H1 (cell line): ENCODE measurements at regions not wholly inside any gene's neighbourhood (a gene's known extent, or its start where the extent isn't known, plus 50 kb on each side); places are given as distances from the start of the nearest gene placed in this dataset.

Experiments used
- CTCF ChIA-PET: fragments of 300-600 bp; sonication (Branson Sonifier 250); formaldehyde crosslinking; loops from one replicate; lab custom pipeline; 2021; ENCODE audit not compliant: partially characterized antibody; lab: Charles Lee
- POLR2A ChIA-PET: fragments of 300-600 bp; sonication (Branson Sonifier 250); formaldehyde crosslinking; loops from one replicate; lab custom pipeline; 2021; ENCODE audit warnings: inconsistent platforms; ENCODE audit not compliant: partially characterized antibody; lab: Charles Lee
- DNase-seq, 2 experiments: peaks; one replicate each; pipeline versions ENCODE4 v3.0.0 to v3.0.0-alpha.2; 2010 to 2022; ENCODE audit warnings: low spot score in 2 of 2, low read depth in 1 of 2, mixed read lengths in 1 of 2
- FAIRE-seq: peaks from 2 replicates; lab custom pipeline; 2011; peaks lifted over from hg19 to GRCh38; lab: Jason Lieb, UNC
- H2AFZ ChIP-seq: 2 replicates; pipeline ENCODE4 v1.8.1; 2012; ENCODE audit warnings: low read length, inconsistent platforms
- H2AK5ac ChIP-seq: 2 replicates; pipeline ENCODE4 v1.6.1; 2013; ENCODE audit warnings: low read depth, low read length
- H2BK120ac ChIP-seq: replicated peaks from 2 replicates; pipeline ENCODE3; 2013; ENCODE audit warnings: low read depth, low read length, inconsistent platforms
- H2BK12ac ChIP-seq: 2 replicates; pipeline ENCODE4 v1.6.1; 2013; ENCODE audit warnings: low read depth, low read length
- H2BK15ac ChIP-seq: 2 replicates; pipeline ENCODE4 v1.6.1; 2013; ENCODE audit warnings: low read length
- H2BK20ac ChIP-seq: 2 replicates; pipeline ENCODE4 v1.6.1; 2013; ENCODE audit warnings: low read length
- H2BK5ac ChIP-seq: 2 replicates; pipeline ENCODE4 v1.6.1; 2013; ENCODE audit warnings: low read depth, low read length
- H3K14ac ChIP-seq: 2 replicates; pipeline ENCODE4 v1.6.1; 2013; ENCODE audit warnings: inconsistent platforms; ENCODE audit not compliant: insufficient read length
- H3K18ac ChIP-seq: 2 replicates; pipeline ENCODE4 v1.6.1; 2013; ENCODE audit warnings: low read length; ENCODE audit errors: extremely low read depth
- H3K23ac ChIP-seq: 2 replicates; pipeline ENCODE4 v1.6.1; 2013; ENCODE audit warnings: inconsistent platforms; ENCODE audit not compliant: insufficient read length
- H3K23me2 ChIP-seq: 2 replicates; pipeline ENCODE4 v1.6.1; 2013; ENCODE audit warnings: low read depth, low read length
- H3K27ac ChIP-seq: 2 replicates; pipeline ENCODE4 v1.6.1; 2011; ENCODE audit warnings: low read depth, low read length, inconsistent platforms
- H3K27me3 ChIP-seq, 4 experiments: replicated peaks in 1 of 4; 1 replicate in 1 of 4; 2 replicates in 3 of 4; pipeline versions ENCODE4 v1.6.1 to v1.8.1; 2011 to 2013; ENCODE audit warnings: low read length in 3 of 4, mild to moderate bottlenecking in 3 of 4, inconsistent platforms in 2 of 4, mixed read lengths in 2 of 4, moderate library complexity in 1 of 4; ENCODE audit not compliant: control insufficient read depth in 3 of 4, insufficient read depth in 3 of 4; ENCODE audit errors: extremely low read depth in 1 of 4
- H3K36me3 ChIP-seq, 4 experiments: 2 replicates each; pipeline versions ENCODE4 v1.6.1 to v1.8.1; 2011 to 2013; ENCODE audit warnings: mild to moderate bottlenecking in 4 of 4, low read length in 3 of 4, moderate library complexity in 2 of 4, control low read depth in 1 of 4, inconsistent platforms in 1 of 4; ENCODE audit not compliant: insufficient read depth in 4 of 4, control insufficient read depth in 2 of 4
- H3K4ac ChIP-seq: replicated peaks from 2 replicates; pipeline ENCODE3; 2013; ENCODE audit warnings: low read length, low read depth, mixed read lengths, inconsistent platforms; ENCODE audit not compliant: insufficient read length
- H3K4me1 ChIP-seq, 4 experiments: replicated peaks in 1 of 4; 1 replicate in 1 of 4; 2 replicates in 3 of 4; pipeline versions ENCODE4 v1.6.1 to v1.8.1; 2011 to 2013; ENCODE audit warnings: low read length in 3 of 4, inconsistent platforms in 2 of 4, mixed read lengths in 1 of 4; ENCODE audit not compliant: insufficient read depth in 4 of 4, control insufficient read depth in 3 of 4
- H3K4me2 ChIP-seq, 2 experiments: 2 replicates each; pipeline versions ENCODE4 v1.6.1 to v1.8.1; 2011 to 2013; ENCODE audit warnings: low read depth in 2 of 2, low read length in 2 of 2, control low read depth in 1 of 2, inconsistent platforms in 1 of 2, mild to moderate bottlenecking in 1 of 2; ENCODE audit not compliant: insufficient read depth in 1 of 2
- H3K4me3 ChIP-seq, 4 experiments: fragments of 200-600, 300-600 bp in 1 of 4; sonication (generic), shearing (Covaris generic), sonication (Bioruptor Twin) in 1 of 4; 2 replicates each; pipeline versions ENCODE4 v1.5.1 to v1.8.1; 2011 to 2016; ENCODE audit warnings: low read length in 4 of 4, low read depth in 3 of 4, control low read depth in 2 of 4, inconsistent platforms in 2 of 4, mild to moderate bottlenecking in 2 of 4, mixed read lengths in 1 of 4, moderate library complexity in 1 of 4; ENCODE audit not compliant: insufficient read depth in 2 of 4; ENCODE audit errors: extremely low read depth in 1 of 4
- H3K56ac ChIP-seq: replicated peaks from 2 replicates; pipeline ENCODE3; 2013; ENCODE audit warnings: low read depth, mild to moderate bottlenecking, mixed read lengths, low read length, inconsistent platforms; ENCODE audit not compliant: insufficient read length
- H3K79me1 ChIP-seq: 2 replicates; pipeline ENCODE4 v1.6.1; 2013; ENCODE audit warnings: low read depth, low read length, control low read depth
- H3K79me2 ChIP-seq, 2 experiments: 2 replicates each; pipeline versions ENCODE4 v1.6.1 to v1.8.1; 2012 to 2013; ENCODE audit warnings: low read length in 2 of 2, mild to moderate bottlenecking in 2 of 2, inconsistent platforms in 1 of 2; ENCODE audit not compliant: insufficient read depth in 2 of 2, control insufficient read depth in 1 of 2
- H3K9ac ChIP-seq, 4 experiments: replicated peaks in 1 of 4; 1 replicate in 1 of 4; 2 replicates in 3 of 4; pipeline versions ENCODE4 v1.6.1 to v1.8.1; 2011 to 2013; ENCODE audit warnings: low read depth in 3 of 4, low read length in 3 of 4, control low read depth in 2 of 4, mild to moderate bottlenecking in 2 of 4, moderate library complexity in 2 of 4, inconsistent platforms in 1 of 4; ENCODE audit errors: extremely low read depth in 1 of 4
- H3K9me3 ChIP-seq, 2 experiments: 2 replicates each; pipeline versions ENCODE4 v1.6.1 to v1.8.1; 2012 to 2013; ENCODE audit warnings: mild to moderate bottlenecking in 2 of 2, moderate library complexity in 2 of 2, control low read depth in 1 of 2, inconsistent platforms in 1 of 2, low read depth in 1 of 2, low read length in 1 of 2, mixed read lengths in 1 of 2; ENCODE audit not compliant: insufficient read depth in 2 of 2
- H4K20me1 ChIP-seq, 2 experiments: replicated peaks in 1 of 2; 2 replicates each; pipeline versions ENCODE3 to v1.8.1; 2011 to 2013; ENCODE audit warnings: inconsistent platforms in 2 of 2, low read length in 2 of 2, mild to moderate bottlenecking in 1 of 2; ENCODE audit not compliant: insufficient read depth in 2 of 2, control insufficient read depth in 1 of 2
- H4K5ac ChIP-seq: 2 replicates; pipeline ENCODE4 v1.6.1; 2013; ENCODE audit warnings: low read length, low read depth, mixed read lengths, inconsistent platforms; ENCODE audit not compliant: insufficient read length
- H4K8ac ChIP-seq: 2 replicates; pipeline ENCODE4 v1.8.0; 2013; ENCODE audit warnings: mild to moderate bottlenecking, moderate library complexity, low read length, inconsistent platforms; ENCODE audit not compliant: insufficient read depth; ENCODE audit errors: extremely low read depth
- H4K91ac ChIP-seq: replicated peaks from 2 replicates; pipeline ENCODE3; 2013; ENCODE audit warnings: low read length, mixed read lengths, inconsistent platforms; ENCODE audit not compliant: insufficient read length
- BACH1 ChIP-seq: IDR thresholded peaks from 2 replicates; pipeline ENCODE4 v1.6.1; 2012; ENCODE audit warnings: low read length, improper control_type of control experiment
- CBX5 ChIP-seq: fragments of 300-800, 300-1000 bp; sonication (generic); IDR thresholded peaks from 2 replicates; pipeline ENCODE4 v1.7.1; 2016; ENCODE audit warnings: antibody characterized with exemption, low read length, low read depth
- CHD1 ChIP-seq: IDR thresholded peaks from 2 replicates; pipeline ENCODE4 v1.6.1; 2012; ENCODE audit warnings: low read depth, low read length, improper control_type of control experiment
- CTBP2 ChIP-seq: IDR thresholded peaks from 2 replicates; pipeline ENCODE4 v1.7.0; 2011; ENCODE audit warnings: borderline replicate concordance, mild to moderate bottlenecking, moderate library complexity, mixed read lengths, low read length; ENCODE audit not compliant: insufficient read depth, insufficient read length
- HDAC2 ChIP-seq, 2 experiments: fragments of 300-600 bp in 1 of 2; sonication (generic) in 1 of 2; IDR thresholded peaks; 2 replicates each; pipeline ENCODE4 v1.6.1; 2011 to 2012; ENCODE audit warnings: low read depth in 2 of 2, low read length in 2 of 2, mild to moderate bottlenecking in 2 of 2, moderate library complexity in 2 of 2, borderline replicate concordance in 1 of 2, inconsistent platforms in 1 of 2
- JUN ChIP-seq: IDR thresholded peaks from 2 replicates; pipeline ENCODE4 v1.6.1; 2011; ENCODE audit warnings: low read depth, mild to moderate bottlenecking, improper control_type of control experiment, low read length
- RBBP5 ChIP-seq: IDR thresholded peaks from 2 replicates; pipeline ENCODE4 v1.7.1; 2012; ENCODE audit warnings: low read depth, mild to moderate bottlenecking, inconsistent platforms, low read length, moderate library complexity, borderline replicate concordance
- RNF2 ChIP-seq: fragments of 200-900, 300-1000 bp; sonication (generic); IDR thresholded peaks from 2 replicates; pipeline ENCODE4 v1.7.1; 2016; ENCODE audit warnings: borderline replicate concordance, low read depth, mild to moderate bottlenecking, antibody characterized with exemption, low read length; ENCODE audit not compliant: poor library complexity, severe bottlenecking; ENCODE audit errors: missing control alignments
- RXRA ChIP-seq: IDR thresholded peaks from 2 replicates; pipeline ENCODE4 v1.6.1; 2011; ENCODE audit warnings: low read depth, mild to moderate bottlenecking, low read length, moderate library complexity; ENCODE audit not compliant: insufficient read depth
- SAP30 ChIP-seq: fragments of 300-600 bp; sonication (generic); IDR thresholded peaks from 2 replicates; pipeline ENCODE4 v1.7.1; 2012; ENCODE audit warnings: low read length, moderate library complexity, mild to moderate bottlenecking, inconsistent platforms; ENCODE audit not compliant: insufficient read depth, insufficient replicate concordance
- SUZ12 ChIP-seq: fragments of 200-600 bp; sonication (generic); IDR thresholded peaks from 2 replicates; pipeline ENCODE4 v1.6.1; 2012; ENCODE audit warnings: mild to moderate bottlenecking, inconsistent platforms, low read length, moderate library complexity, mixed read lengths
- YY1 ChIP-seq: IDR thresholded peaks from 2 replicates; pipeline ENCODE4 v1.6.1; 2011; ENCODE audit warnings: low read depth, mild to moderate bottlenecking, low read length
- WGBS, 2 experiments: shearing (Covaris generic) in 1 of 2; methylation state at CpG; one replicate each; pipeline versions ENCODE4 v1.1.6 to v1.1.7; 2013 to 2015; ENCODE audit warnings: low lambda C conversion rate in 2 of 2, mixed read lengths in 2 of 2, inconsistent platforms in 1 of 2, low coverage in 1 of 2, missing lambda C conversion rate in 1 of 2; ENCODE audit not compliant: insufficient replicate concordance in 2 of 2, insufficient coverage in 1 of 2, insufficient read length in 1 of 2; ENCODE audit errors: extremely low coverage in 1 of 2, missing lambda C conversion rate in 1 of 2; 5-methylcytosine and 5-hydroxymethylcytosine counted together

DNA sequence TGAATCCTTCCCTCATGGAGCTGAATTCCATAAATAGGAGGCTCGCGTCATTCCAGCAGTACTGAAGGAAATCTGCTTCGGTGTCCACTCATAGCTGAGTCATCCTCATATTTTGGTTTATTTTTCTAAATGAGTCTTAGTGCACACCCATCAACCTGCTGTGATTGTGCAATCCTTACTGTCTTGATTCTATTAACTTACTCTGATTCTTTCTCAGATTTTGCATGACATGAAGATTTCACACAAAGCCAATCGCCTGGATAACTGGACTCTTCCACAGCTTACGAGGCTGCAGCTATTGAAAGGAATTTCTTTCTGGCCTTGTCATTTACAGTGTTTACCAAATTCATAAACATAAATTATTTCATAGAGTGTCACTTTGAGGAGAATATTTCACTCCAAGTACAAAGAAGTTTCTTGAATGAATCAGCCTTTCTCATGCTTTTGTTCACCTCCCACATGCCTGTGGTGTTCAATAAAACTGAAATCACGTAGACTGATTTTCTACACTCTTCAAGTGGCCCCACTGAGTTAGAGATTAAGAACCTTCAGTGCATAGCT, 207.6 kb upstream of the SLITRK2 start:
- H3K79me1 ChIP-seq, result no peaks in the 10 kb centered on the region
- H4K20me1 ChIP-seq, result no peaks in the 10 kb centered on the region
- H2BK20ac ChIP-seq, result no peak overlapping the region
- no peak overlapping the region for H2AFZ ChIP-seq
- CTCF ChIA-PET, result no interaction called here
- H3K56ac ChIP-seq, result no peak overlapping the region
- H3K36me3 ChIP-seq, result no peaks in the 10 kb centered on the region
- H4K8ac ChIP-seq, result no peak overlapping the region
- no peak overlapping the region for H3K27ac ChIP-seq
- no peak overlapping the region for H2BK120ac ChIP-seq
- H3K79me2 ChIP-seq, result no peaks in the 10 kb centered on the region
- H3K9ac ChIP-seq, result no peak overlapping the region
- no peak overlapping the region for H3K23ac ChIP-seq
- no peaks in the 10 kb centered on the region for H3K4me1 ChIP-seq
- H3K23me2 ChIP-seq, result no peaks in the 10 kb centered on the region
- no peaks in the 10 kb centered on the region for H3K9me3 ChIP-seq
- no peak overlapping the region for H3K4ac ChIP-seq
- H2BK12ac ChIP-seq, result no peak overlapping the region
- no peaks in the 10 kb centered on the region for H3K27me3 ChIP-seq
- H2BK5ac ChIP-seq, result no peak overlapping the region
- DNase-seq (no peak), FAIRE-seq (no peak)
- no peak overlapping the region for H2AK5ac ChIP-seq
- POLR2A ChIA-PET, result no interaction called here
- H4K91ac ChIP-seq, result no peak overlapping the region
- no peak overlapping the region for H3K14ac ChIP-seq
- 88% methylated on average over 6 of the region's 6 CpGs; no CpG with 5 or more reads in 1 of the 2 experiments for WGBS, 2 experiments
- H3K4me3 ChIP-seq, result no peak overlapping the region
- H3K18ac ChIP-seq, result no peak overlapping the region
- H4K5ac ChIP-seq, result no peak overlapping the region
- no peak overlapping the region for H2BK15ac ChIP-seq
- no peak overlapping the region for H3K4me2 ChIP-seq
- no peak for TF ChIP-seq CTBP2
- TF ChIP-seq JUN, result no peak
- no peak for TF ChIP-seq SAP30
- TF ChIP-seq RNF2, result no peak
- no peak for TF ChIP-seq YY1
- no peak for TF ChIP-seq RBBP5
- no peak for TF ChIP-seq RXRA
- no peak for TF ChIP-seq CBX5
- TF ChIP-seq SUZ12, result no peak
- TF ChIP-seq HDAC2 (IDR thresholded peaks at IDR 0.05; ENCODE audit: borderline replicate concordance in 1 of 2, low read depth in 2 of 2, low read length in 2 of 2), result no peak
- no peak for TF ChIP-seq BACH1
- no peak for TF ChIP-seq CHD1
